ENCODE measurements at regions not wholly inside any gene's neighbourhood (a gene's known extent, or its start where the extent isn't known, plus 50 kb on each side); places are given as distances from the start of the nearest gene placed in this dataset.

GRCh38 chr15:38660738-38661137, 96.1 kb upstream of the RASGRP1 start:
- no peak overlapping the region for H2BK12ac ChIP-seq (ENCODE audit: low read length)
- no peaks in the 10 kb centered on the region for H3K79me1 ChIP-seq (ENCODE audit: low read depth, low read length)
- no peak overlapping the region for H3K4ac ChIP-seq (ENCODE audit: low read length)
- no peak overlapping the region for H4K91ac ChIP-seq (ENCODE audit: low read depth, low read length, poor library complexity)
- no peak overlapping the region for H2BK15ac ChIP-seq (ENCODE audit: low read length)
- no peaks in the 10 kb centered on the region for H3K4me1 ChIP-seq (ENCODE audit: control insufficient read depth in 2 of 2, insufficient read depth in 1 of 2, low read depth in 1 of 2, low read length in 2 of 2)
- H3K4me3 ChIP-seq (ENCODE audit: low read length in 2 of 2), result no peak overlapping the region
- H3K14ac ChIP-seq (ENCODE audit: low read length), result no peak overlapping the region
- no peak overlapping the region for H3K18ac ChIP-seq (ENCODE audit: low read length)
- no peak overlapping the region for H2BK120ac ChIP-seq (ENCODE audit: low read depth, low read length)
- WGBS, 2 donors (ENCODE audit: extremely low coverage in 2 of 2, insufficient read length in 2 of 2, insufficient replicate concordance in 1 of 2), result no CpG with 5 or more reads among the region's 1 CpG
- H3K9ac ChIP-seq (ENCODE audit: low read depth, low read length, poor library complexity), result no peak overlapping the region
- no peak overlapping the region for H2AFZ ChIP-seq (ENCODE audit: low read length)
- H3K9me3 ChIP-seq (replicated peaks in 1 of 2; ENCODE audit: control insufficient read depth in 2 of 2, insufficient read depth in 1 of 2, low read depth in 1 of 2, low read length in 2 of 2), result no peaks in the 10 kb centered on the region
- no peak overlapping the region for H4K8ac ChIP-seq (ENCODE audit: low read depth, low read length)
- no peaks in the 10 kb centered on the region for H3K27me3 ChIP-seq (ENCODE audit: control insufficient read depth in 3 of 3, insufficient read depth in 3 of 3, low read depth in 1 of 3, low read length in 3 of 3)
- no peak overlapping the region for H2BK5ac ChIP-seq (ENCODE audit: low read length)
- no peaks in the 10 kb centered on the region for H3K36me3 ChIP-seq (replicated peaks in 1 of 2; ENCODE audit: control insufficient read depth in 2 of 2, insufficient read depth in 2 of 2, low read length in 2 of 2)
- no peak overlapping the region for H3K27ac ChIP-seq (replicated peaks; ENCODE audit: low read length)
- no peak overlapping the region for H3K4me2 ChIP-seq (ENCODE audit: insufficient read depth, low read length, poor library complexity, severe bottlenecking)
- H2AK5ac ChIP-seq (ENCODE audit: low read depth, low read length), result no peak overlapping the region
- no peak overlapping the region for H3K23ac ChIP-seq (ENCODE audit: low read depth, low read length, poor library complexity)
- DNase-seq (ENCODE audit: low spot score), result no peak

GRCh38 chr15:38662033-38662802, 97.6 kb upstream of the RASGRP1 start:
- Histone ChIP-seq H4K91ac (ENCODE audit: low read depth, low read length, poor library complexity) (no peak overlapping the region), H3K4me2 (ENCODE audit: insufficient read depth, low read length, poor library complexity, severe bottlenecking) (no peak overlapping the region), H3K36me3 (replicated peaks in 1 of 2; ENCODE audit: control insufficient read depth in 2 of 2, insufficient read depth in 2 of 2, low read length in 2 of 2) (no peaks in the 10 kb centered on the region), H3K9me3 (replicated peaks in 1 of 2; ENCODE audit: control insufficient read depth in 2 of 2, insufficient read depth in 1 of 2, low read depth in 1 of 2, low read length in 2 of 2) (no peaks in the 10 kb centered on the region), H2BK15ac (ENCODE audit: low read length) (no peak overlapping the region), H3K4ac (ENCODE audit: low read length) (no peak overlapping the region), H3K79me1 (ENCODE audit: low read depth, low read length) (no peaks in the 10 kb centered on the region), H2BK12ac (ENCODE audit: low read length) (no peak overlapping the region), H4K8ac (ENCODE audit: low read depth, low read length) (no peak overlapping the region), H3K4me3 (ENCODE audit: low read length in 2 of 2) (no peak overlapping the region), H3K23ac (ENCODE audit: low read depth, low read length, poor library complexity) (no peak overlapping the region), H3K4me1 (ENCODE audit: control insufficient read depth in 2 of 2, insufficient read depth in 1 of 2, low read depth in 1 of 2, low read length in 2 of 2) (no peaks in the 10 kb centered on the region), H3K27me3 (ENCODE audit: control insufficient read depth in 3 of 3, insufficient read depth in 3 of 3, low read depth in 1 of 3, low read length in 3 of 3) (no peaks in the 10 kb centered on the region), H2BK5ac (ENCODE audit: low read length) (no peak overlapping the region), H2AFZ (ENCODE audit: low read length) (no peak overlapping the region), H3K27ac (replicated peaks; ENCODE audit: low read length) (no peak overlapping the region), H3K9ac (ENCODE audit: low read depth, low read length, poor library complexity) (no peak overlapping the region), H2BK120ac (ENCODE audit: low read depth, low read length) (no peak overlapping the region), H3K18ac (ENCODE audit: low read length) (no peak overlapping the region), H3K14ac (ENCODE audit: low read length) (no peak overlapping the region), H2AK5ac (ENCODE audit: low read depth, low read length) (no peak overlapping the region)
- no CpG with 5 or more reads among the region's 5 CpGs for WGBS, 2 donors (ENCODE audit: extremely low coverage in 2 of 2, insufficient read length in 2 of 2, insufficient replicate concordance in 1 of 2)
- no peak for DNase-seq (ENCODE audit: low spot score)

- peaks cover 0 to 2% of the 10 kb centered on the region in 2 donors for H3K4me1 ChIP-seq (ENCODE audit: control insufficient read depth in 2 of 2, insufficient read depth in 1 of 2, low read depth in 1 of 2, low read length in 2 of 2)
- no peak overlapping the region for H3K18ac ChIP-seq (ENCODE audit: low read length)
- H2BK120ac ChIP-seq (ENCODE audit: low read depth, low read length), result no peak overlapping the region
- no peak overlapping the region for H4K8ac ChIP-seq (ENCODE audit: low read depth, low read length)
- no peak overlapping the region for H2AK5ac ChIP-seq (ENCODE audit: low read depth, low read length)
- no peak overlapping the region for H3K4me3 ChIP-seq (ENCODE audit: low read length in 2 of 2)
- no peaks in the 10 kb centered on the region for H3K79me1 ChIP-seq (ENCODE audit: low read depth, low read length)
- H3K36me3 ChIP-seq (replicated peaks in 1 of 2; ENCODE audit: control insufficient read depth in 2 of 2, insufficient read depth in 2 of 2, low read length in 2 of 2), result no peaks in the 10 kb centered on the region
- H3K9me3 ChIP-seq (replicated peaks in 1 of 2; ENCODE audit: control insufficient read depth in 2 of 2, insufficient read depth in 1 of 2, low read depth in 1 of 2, low read length in 2 of 2), result no peaks in the 10 kb centered on the region
- no peaks in the 10 kb centered on the region for H3K27me3 ChIP-seq (ENCODE audit: control insufficient read depth in 3 of 3, insufficient read depth in 3 of 3, low read depth in 1 of 3, low read length in 3 of 3)
- no peak overlapping the region for H3K4me2 ChIP-seq (ENCODE audit: insufficient read depth, low read length, poor library complexity, severe bottlenecking)
- H2BK12ac ChIP-seq (ENCODE audit: low read length), result no peak overlapping the region
- H2BK5ac ChIP-seq (ENCODE audit: low read length), result no peak overlapping the region
- WGBS, 2 donors (ENCODE audit: extremely low coverage in 2 of 2, insufficient read length in 2 of 2, insufficient replicate concordance in 1 of 2), result no CpG with 5 or more reads among the region's 2 CpGs
- H3K23ac ChIP-seq (ENCODE audit: low read depth, low read length, poor library complexity), result no peak overlapping the region
- no peak overlapping the region for H2AFZ ChIP-seq (ENCODE audit: low read length)
- no peak overlapping the region for H4K91ac ChIP-seq (ENCODE audit: low read depth, low read length, poor library complexity)
- no peak overlapping the region for H3K9ac ChIP-seq (ENCODE audit: low read depth, low read length, poor library complexity)
- no peak overlapping the region for H2BK15ac ChIP-seq (ENCODE audit: low read length)
- no peak for DNase-seq (ENCODE audit: low spot score)
- H3K14ac ChIP-seq (ENCODE audit: low read length), result no peak overlapping the region
- H3K4ac ChIP-seq (ENCODE audit: low read length), result no peak overlapping the region
- H3K27ac ChIP-seq (replicated peaks; ENCODE audit: low read length), result no peak overlapping the region
Observed at GRCh38 chr15:38662805-38663204, 98.2 kb upstream of the RASGRP1 start.

GRCh38 chr15:38665586-38666305, 101.1 kb upstream of the RASGRP1 start:
- Histone ChIP-seq H3K9ac (ENCODE audit: low read depth, low read length, poor library complexity) (no peak overlapping the region), H3K4me2 (ENCODE audit: insufficient read depth, low read length, poor library complexity, severe bottlenecking) (no peak overlapping the region), H3K4me1 (ENCODE audit: control insufficient read depth in 2 of 2, insufficient read depth in 1 of 2, low read depth in 1 of 2, low read length in 2 of 2) (peaks cover 0 to 10% of the 10 kb centered on the region in 2 donors), H2BK120ac (ENCODE audit: low read depth, low read length) (no peak overlapping the region), H3K27me3 (ENCODE audit: control insufficient read depth in 3 of 3, insufficient read depth in 3 of 3, low read depth in 1 of 3, low read length in 3 of 3) (no peaks in the 10 kb centered on the region), H4K8ac (ENCODE audit: low read depth, low read length) (no peak overlapping the region), H3K27ac (replicated peaks; ENCODE audit: low read length) (no peak overlapping the region), H3K18ac (ENCODE audit: low read length) (no peak overlapping the region), H3K14ac (ENCODE audit: low read length) (no peak overlapping the region), H2AK5ac (ENCODE audit: low read depth, low read length) (no peak overlapping the region), H3K4me3 (ENCODE audit: low read length in 2 of 2) (no peak overlapping the region), H4K91ac (ENCODE audit: low read depth, low read length, poor library complexity) (no peak overlapping the region), H2BK5ac (ENCODE audit: low read length) (no peak overlapping the region), H2AFZ (ENCODE audit: low read length) (no peak overlapping the region), H3K23ac (ENCODE audit: low read depth, low read length, poor library complexity) (no peak overlapping the region), H3K4ac (ENCODE audit: low read length) (no peak overlapping the region), H3K79me1 (ENCODE audit: low read depth, low read length) (no peaks in the 10 kb centered on the region), H2BK12ac (ENCODE audit: low read length) (no peak overlapping the region), H2BK15ac (ENCODE audit: low read length) (no peak overlapping the region), H3K36me3 (replicated peaks in 1 of 2; ENCODE audit: control insufficient read depth in 2 of 2, insufficient read depth in 2 of 2, low read length in 2 of 2) (no peaks in the 10 kb centered on the region), H3K9me3 (replicated peaks in 1 of 2; ENCODE audit: control insufficient read depth in 2 of 2, insufficient read depth in 1 of 2, low read depth in 1 of 2, low read length in 2 of 2) (no peaks in the 10 kb centered on the region)
- WGBS, 2 donors (ENCODE audit: extremely low coverage in 2 of 2, insufficient read length in 2 of 2, insufficient replicate concordance in 1 of 2), result no CpG with 5 or more reads among the region's 3 CpGs
- DNase-seq (ENCODE audit: low spot score), result no peak

All from neuronal stem cell (in vitro differentiated cells).